A172 (cell line): ENCODE measurements at regions not wholly inside any gene's neighbourhood (a gene's known extent, or its start where the extent isn't known, plus 50 kb on each side); places are given as distances from the start of the nearest gene placed in this dataset.
"Not testable (repeated sequence)": the region's sequence is repeated elsewhere in the genome, so short reads cannot be mapped to it uniquely, and the experiment has no call there.

Source experiments
- DNase-seq: peaks from one replicate; pipeline ENCODE4 v3.0.0-alpha.2; 2015; ENCODE audit warnings: low spot score

- DNase-seq = no peak
Observed at GRCh38 chr1:233473549-233474204, 140.2 kb upstream of the KCNK1 start.

GRCh38 chr1:233477359-233477758, 136.5 kb upstream of the KCNK1 start:
- no peak for DNase-seq

- no peak for DNase-seq
Observed at GRCh38 chr1:233478611-233479010, 135.3 kb upstream of the KCNK1 start.

GRCh38 chr1:233479110-233479890, 134.6 kb upstream of the KCNK1 start:
- no peak for DNase-seq

GRCh38 chr1:233480198-233480597, 133.7 kb upstream of the KCNK1 start:
- DNase-seq = no peak

GRCh38 chr1:233482388-233482787, 131.5 kb upstream of the KCNK1 start:
- DNase-seq = no peak

GRCh38 chr1:233485385-233485784, 128.5 kb upstream of the KCNK1 start:
- DNase-seq = no peak

- no peak for DNase-seq
Observed at GRCh38 chr1:233485809-233486398, 128.0 kb upstream of the KCNK1 start.

- no peak for DNase-seq
Observed at GRCh38 chr1:233487408-233487807, 126.5 kb upstream of the KCNK1 start.

- DNase-seq = no peak
Observed at GRCh38 chr1:233489411-233489810, 124.5 kb upstream of the KCNK1 start.

GRCh38 chr1:233490488-233490887, 123.4 kb upstream of the KCNK1 start:
- DNase-seq = no peak

GRCh38 chr1:233491953-233492620, 121.8 kb upstream of the KCNK1 start:
- DNase-seq = no peak

GRCh38 chr1:233496993-233497392, 116.9 kb upstream of the KCNK1 start:
- no peak for DNase-seq

GRCh38 chr1:233497679-233498078, 116.2 kb upstream of the KCNK1 start:
- no peak for DNase-seq

GRCh38 chr1:233500106-233500505, 113.8 kb upstream of the KCNK1 start:
- no peak for DNase-seq

- DNase-seq = no peak
Observed at GRCh38 chr1:233503366-233503954, 110.4 kb upstream of the KCNK1 start.

GRCh38 chr1:233505130-233505529, 108.8 kb upstream of the KCNK1 start:
- no peak for DNase-seq

- DNase-seq = not testable (repeated sequence)
Observed at GRCh38 chr1:233505889-233506288, 108.0 kb upstream of the KCNK1 start.

GRCh38 chr1:233509526-233509925, 104.4 kb upstream of the KCNK1 start:
- DNase-seq = no peak

- DNase-seq = no peak
Observed at GRCh38 chr1:233512538-233512937, 101.4 kb upstream of the KCNK1 start.

GRCh38 chr1:233513431-233513830, 100.5 kb upstream of the KCNK1 start:
- no peak for DNase-seq

GRCh38 chr1:233514946-233515391, 98.9 kb upstream of the KCNK1 start:
- no peak for DNase-seq
